Fibroblast of skin of right biceps (primary cell): ENCODE measurements at regions not wholly inside any gene's neighbourhood (a gene's known extent, or its start where the extent isn't known, plus 50 kb on each side); places are given as distances from the start of the nearest gene placed in this dataset.
"Not testable (repeated sequence)": the region's sequence is repeated elsewhere in the genome, so short reads cannot be mapped to it uniquely, and the experiment has no call there.

Experiments used
- DNase-seq: peaks from one replicate; pipeline ENCODE4 v3.0.0-alpha.2; 2013

DNA sequence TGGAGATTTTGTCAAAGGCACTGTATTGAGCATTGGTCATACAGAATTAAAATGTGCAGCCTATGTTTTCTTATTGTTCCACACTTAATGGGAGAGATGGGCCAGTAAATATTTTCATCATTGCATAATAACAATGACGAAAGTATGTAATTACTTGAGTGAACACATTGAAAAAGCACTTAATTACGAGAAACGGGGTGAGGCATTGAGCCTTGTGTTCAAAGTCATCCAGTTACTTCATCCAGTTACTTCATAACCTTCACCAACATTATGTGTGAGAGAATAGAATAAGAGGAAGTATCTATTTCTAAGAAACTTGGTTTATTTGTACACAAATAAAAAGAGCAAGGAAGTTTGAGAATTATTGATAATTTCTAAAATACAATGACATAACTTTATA is 1427.0 kb downstream of the ADGRL3 start:
- DNase-seq = no peak

DNA sequence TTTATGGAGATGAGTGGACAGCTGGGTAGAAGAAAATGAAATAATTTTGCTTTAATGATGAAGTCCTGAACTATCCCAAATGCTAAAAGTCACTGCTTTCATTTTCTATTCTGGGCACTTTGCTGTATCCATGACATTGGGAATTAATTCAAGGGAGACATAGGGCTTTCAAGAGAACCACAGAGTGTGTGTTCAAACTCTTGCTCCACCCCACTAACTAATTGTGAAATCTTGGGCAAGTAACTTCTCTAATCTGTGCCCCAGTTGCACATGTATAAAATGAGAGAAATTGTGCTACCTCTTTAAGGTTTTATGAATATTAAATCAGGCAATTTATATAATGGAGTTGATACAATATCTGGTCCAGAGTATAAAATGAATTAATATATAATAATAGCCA is 1422.0 kb downstream of the ADGRL3 start:
- no peak for DNase-seq

DNA sequence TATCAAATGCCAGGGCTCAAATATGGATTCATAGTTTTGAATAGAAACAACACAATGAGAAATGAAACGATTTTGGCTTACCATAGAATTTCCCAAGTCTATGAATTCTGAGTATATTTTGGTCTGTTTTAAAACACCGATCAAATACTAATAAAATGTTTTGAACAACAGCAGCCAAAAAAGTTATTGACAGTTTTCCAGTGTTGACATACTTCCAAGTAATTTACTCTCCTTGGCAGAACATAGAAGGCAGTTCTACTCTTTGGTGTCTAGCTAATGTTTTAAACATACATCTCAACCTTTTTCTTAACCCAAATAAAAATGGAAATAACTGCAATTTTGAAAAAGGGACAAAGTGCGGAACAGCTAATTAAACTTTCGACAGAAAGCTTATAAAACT is 1419.8 kb downstream of the ADGRL3 start:
- no peak for DNase-seq

DNA sequence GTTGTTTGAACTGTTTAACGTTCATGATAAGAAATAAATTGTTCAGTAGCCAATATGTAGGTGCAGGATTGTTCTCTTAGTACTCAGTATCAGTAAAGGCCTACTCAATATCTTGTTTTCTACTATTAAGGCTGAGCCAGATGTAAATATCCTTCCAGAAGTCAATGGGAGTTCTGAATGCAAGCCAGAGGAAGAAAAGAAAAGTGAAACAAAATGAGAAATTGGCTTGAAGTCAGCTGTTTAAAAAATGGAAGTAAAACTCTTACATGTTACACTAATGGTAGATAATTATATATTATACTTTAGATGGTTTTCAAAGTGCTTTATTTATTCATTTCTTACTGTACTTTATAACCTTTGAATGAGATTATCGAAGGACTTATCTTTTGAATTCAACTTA is 1417.9 kb downstream of the ADGRL3 start:
- no peak for DNase-seq

DNA sequence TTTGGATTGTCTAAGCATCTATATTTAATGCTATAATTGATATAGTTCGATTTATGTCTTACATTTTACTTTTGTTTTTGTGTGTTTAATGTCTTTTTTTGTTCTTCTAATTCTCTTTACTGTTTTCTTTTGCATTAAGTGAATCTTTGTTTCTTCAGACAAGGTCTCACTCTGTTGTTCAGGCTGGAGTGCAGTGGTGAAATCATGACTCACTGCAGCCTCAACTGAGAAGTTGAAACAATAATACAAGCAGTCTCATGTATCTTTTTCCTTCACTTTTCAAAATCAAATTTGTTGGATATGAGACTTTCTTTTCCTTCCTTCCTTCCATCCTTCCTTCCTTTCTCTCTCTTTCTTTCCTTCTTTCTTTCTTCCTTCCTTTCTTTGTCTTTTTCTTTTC is 1401.6 kb downstream of the ADGRL3 start:
- DNase-seq = no peak

DNA sequence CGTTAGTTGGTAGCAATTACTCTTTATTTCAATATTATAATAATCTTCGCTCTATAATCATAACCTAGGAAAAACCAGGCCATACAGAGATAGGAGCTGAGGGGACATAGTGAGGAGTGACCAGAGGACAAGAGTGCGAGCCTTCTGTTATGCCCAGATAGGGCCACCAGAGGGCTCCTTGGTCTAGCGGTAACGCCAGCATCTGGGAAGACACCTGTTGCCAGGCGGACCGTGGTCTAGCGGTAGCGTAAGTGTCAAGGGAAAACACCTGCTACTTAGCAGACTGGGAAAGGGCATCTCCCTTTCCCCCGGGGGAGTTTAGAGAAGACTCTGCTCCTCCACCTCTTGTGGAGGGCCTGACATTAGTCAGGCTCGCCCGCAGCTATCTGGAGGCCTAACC is 1395.1 kb downstream of the ADGRL3 start:
- DNase-seq = not testable (repeated sequence)

DNA sequence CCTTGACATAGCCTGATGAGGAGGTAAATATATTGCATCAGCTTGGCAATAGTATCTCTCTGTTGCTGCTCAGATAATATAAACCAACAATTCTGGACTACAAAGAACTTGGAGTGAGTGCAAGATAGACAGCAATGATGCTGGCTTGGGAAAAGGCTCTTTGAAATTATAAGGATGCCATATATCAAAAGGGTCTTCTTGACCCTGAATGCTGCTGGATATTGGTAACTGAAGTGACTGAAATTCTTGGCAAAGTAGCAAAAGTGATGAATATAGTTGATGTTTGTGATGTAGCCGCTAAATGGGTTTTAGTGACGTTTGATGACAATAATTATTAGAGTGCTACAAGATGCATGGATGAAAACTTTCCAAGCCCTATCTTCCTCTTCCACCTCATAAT is 1391.6 kb downstream of the ADGRL3 start:
- no peak for DNase-seq

DNA sequence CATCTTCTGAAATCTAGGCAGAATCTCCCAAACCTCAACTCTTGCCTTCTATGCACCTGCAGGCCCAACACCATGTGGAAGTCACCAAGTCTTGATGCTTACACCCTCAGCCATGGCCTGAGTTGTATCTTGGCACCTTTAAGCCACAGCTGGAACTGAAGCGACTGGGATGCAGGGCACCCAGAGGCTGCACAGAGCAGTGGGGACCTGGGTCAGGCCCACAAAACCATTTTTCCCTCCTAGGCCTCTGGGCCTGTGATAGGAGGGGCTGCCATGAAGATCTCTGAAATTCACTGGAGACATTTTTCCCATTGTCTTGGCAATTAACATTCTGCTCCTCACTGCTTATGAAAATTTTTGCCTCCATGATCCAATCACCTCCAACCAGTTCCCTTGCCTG is 1388.5 kb downstream of the ADGRL3 start:
- no peak for DNase-seq

DNA sequence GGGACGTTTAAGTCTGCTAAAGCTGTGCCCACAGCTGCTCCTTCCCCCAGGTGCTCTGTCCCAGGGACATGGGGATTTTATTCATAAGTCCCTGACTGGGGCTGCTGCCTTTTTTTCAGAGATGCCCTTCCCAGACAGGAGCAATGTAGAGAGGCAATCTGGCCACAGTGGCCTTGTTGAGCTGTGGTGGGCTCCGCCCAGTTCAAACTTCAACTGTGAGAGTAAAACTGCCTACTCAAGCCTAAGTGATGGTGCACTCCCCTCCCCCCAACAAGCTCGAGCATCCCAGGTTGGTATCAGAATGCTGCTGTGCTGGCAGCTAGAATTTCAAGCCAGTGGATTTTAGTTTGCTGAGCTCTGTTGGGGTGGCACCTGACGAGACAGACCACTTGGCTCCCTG is 1371.4 kb downstream of the ADGRL3 start:
- DNase-seq = no peak

DNA sequence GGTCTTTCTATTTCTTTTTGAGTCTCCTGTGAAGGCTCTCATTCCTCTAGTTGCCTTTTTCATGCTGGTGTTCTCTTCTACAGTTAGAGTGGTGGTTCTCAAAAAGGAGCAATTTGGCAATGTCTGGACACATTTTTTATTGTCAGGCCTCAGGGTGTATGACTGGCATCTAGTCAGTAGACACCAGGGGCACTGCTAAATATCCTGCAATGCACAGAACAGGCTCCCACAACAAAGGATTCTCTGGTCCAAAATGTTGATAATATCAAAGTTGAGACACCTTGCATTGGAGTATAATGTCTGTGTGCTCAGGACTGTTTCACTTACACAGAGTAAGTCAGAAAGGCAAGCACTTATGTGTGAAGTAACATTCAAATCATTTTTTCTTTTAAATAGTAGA is 1360.7 kb downstream of the ADGRL3 start:
- DNase-seq = no peak

DNA sequence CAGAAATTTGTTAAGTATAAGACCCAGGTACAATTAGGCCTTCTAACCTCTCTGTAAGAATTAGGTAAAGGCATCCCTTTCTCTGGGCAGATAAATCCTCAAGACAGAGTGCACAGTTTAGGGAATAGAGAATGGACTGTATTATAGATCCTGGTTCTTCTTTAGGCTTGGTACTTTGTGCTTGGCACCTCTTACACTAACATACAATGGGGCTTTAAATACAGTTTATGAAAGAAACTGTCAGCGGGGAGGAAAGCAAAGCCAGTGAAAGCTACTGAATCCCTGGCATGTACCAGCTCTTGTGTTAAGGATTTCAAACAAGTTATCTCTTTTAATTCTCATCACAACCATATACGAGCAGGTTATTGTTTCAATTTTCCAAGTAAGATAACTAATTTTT is 1350.0 kb downstream of the ADGRL3 start:
- DNase-seq = no peak

DNA sequence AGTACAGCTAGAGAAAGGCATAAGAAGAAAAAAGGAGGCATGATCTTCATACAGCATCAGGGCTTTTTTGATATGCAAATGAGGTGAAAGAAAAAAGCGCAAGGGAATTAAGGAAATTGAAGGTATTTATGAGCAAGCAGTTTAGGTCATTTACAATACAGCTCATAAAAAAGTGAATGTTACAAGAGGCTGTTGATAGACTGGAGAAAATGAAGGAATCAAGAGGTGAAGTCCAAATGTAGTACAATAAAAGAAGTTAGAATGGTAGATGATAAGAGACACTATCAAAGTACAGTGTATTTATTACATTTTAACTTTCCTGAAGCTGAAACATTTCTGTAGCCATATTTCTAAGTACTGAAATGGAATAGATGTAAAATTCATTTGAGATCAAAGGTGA is 1349.5 kb downstream of the ADGRL3 start:
- DNase-seq = no peak

DNA sequence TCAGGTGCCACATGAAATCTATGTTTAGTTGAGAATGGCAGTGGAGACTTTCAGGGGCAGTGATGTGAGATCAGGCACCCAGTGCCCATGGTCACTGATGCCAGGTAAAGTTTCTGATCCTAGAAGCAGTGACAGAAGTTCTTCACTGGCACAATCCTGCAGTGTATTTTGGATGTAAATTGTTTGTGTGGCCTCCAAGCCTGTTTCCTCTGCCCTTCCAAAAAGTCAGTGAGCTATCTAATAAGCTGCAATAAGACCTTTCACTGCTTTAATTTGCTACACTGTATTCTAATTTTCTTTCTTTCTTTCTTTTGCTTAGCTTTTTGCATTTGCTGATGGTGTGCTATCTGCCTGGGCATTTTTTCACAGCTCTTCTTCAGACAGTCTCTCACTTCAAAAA is 1348.6 kb downstream of the ADGRL3 start:
- no peak for DNase-seq

DNA sequence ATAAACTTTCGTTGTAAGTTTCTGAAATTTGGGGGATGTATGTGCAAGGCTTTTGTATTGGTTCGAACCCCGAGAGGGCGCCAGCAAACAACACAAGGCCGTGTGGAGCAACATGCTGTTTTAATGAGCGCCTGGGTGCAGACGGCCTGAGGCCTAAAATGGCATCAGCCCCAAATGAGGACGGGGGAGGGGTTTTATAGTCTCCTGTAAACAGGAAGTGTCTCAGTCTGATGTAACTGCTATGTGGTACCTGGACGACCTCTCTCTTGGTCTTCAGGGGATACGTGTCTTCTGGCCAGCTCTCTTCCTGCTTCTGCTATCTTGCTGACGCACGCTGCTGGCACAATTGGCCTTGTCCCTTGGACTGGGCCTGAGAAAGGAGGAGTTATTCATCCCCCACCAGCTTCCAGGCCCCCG is 1348.0 kb downstream of the ADGRL3 start:
- peak; percentile 3 for DNase-seq

DNA sequence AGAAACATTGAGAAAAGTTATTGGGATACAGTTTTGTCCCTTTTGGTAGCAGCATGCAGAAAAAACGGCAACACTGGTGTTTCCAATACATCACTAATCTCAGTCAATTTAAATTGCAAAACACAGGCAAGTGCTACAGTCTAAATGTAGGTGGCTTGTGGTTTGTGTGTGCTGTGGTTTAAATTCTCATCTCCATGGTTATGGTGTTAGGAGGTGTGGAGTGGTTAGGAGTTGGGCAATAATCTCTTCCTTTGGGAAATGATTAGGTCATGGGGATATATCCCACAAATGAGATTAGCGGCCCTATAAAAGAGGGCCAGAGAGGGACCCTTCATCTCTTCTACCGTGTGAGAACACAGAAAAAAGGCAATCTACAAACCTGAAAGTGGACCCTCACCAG is 1344.3 kb downstream of the ADGRL3 start:
- no peak for DNase-seq

DNA sequence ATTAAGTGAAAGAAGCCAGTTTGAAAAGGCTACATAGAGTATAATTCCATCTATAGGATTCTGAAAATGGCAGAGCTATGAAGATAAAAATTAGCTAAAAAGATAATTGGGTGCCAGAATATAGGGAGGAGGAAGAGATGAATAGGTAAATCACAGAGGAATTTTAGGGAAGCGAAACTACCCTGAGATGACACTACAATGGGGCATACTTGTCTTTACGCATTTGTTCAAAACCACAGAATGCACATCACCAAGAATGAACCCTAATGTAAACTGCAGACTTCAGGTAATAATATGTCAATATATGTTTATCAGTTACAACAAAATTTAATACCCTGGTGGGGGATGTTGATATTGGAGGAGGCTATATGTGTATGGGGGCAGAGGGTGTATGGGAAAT is 1342.9 kb downstream of the ADGRL3 start:
- DNase-seq = no peak

DNA sequence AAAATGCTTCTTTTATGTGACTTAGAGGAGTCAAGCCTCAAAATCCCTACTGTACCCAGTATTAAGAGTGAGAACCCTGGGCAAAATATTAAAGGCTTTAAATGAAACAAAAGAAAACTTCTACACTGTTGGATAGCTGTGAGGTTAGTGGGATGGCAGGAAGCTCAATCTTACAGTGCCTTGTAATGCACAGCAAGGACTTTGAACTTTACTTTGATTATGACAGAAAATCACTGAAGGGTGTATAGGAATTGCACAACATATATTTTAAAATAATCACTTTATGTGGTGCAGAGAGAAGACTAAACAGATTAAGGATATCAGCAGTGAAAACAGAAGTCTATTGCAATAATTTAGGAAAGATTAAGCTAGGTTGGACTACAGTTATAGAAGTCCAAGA is 1333.4 kb downstream of the ADGRL3 start:
- no peak for DNase-seq

DNA sequence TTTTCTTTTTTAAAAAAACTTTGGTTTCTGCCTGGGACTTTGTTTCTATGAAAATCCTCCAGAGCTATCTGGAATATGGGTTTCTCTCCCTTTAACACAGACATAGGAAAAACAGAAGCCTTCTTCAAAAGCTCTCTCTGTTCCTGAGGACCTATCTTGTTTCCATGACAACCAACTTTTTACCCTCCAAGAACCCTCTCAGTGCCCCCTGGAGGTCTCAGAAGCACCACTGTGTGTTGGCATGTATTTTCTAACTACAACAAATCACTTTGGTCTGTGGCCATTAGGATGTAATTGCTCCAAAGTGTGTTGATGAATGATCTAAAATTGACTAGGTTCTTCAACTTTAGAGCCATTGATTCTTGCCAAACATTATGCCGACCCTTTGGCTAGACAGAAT is 1331.6 kb downstream of the ADGRL3 start:
- DNase-seq = no peak

DNA sequence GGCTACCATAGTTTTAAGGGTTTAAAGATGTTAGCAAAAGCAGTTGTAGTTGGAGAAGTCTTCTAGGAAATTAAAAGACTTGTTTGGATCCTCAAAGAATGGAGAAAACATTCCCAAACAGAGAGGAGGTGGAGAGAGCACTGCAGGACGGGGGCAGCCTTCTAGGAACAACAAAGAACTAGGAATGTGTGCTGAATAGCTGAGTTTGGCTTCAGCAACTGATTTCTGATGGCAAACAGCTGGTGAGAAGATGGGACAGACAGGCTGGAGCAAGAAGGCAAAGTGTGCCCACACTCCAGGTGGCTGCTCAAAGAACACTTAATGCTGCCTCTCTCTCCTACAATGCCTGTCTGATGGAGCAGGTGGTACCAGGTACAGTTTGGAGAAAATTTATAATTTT is 1331.1 kb downstream of the ADGRL3 start:
- DNase-seq = no peak

DNA sequence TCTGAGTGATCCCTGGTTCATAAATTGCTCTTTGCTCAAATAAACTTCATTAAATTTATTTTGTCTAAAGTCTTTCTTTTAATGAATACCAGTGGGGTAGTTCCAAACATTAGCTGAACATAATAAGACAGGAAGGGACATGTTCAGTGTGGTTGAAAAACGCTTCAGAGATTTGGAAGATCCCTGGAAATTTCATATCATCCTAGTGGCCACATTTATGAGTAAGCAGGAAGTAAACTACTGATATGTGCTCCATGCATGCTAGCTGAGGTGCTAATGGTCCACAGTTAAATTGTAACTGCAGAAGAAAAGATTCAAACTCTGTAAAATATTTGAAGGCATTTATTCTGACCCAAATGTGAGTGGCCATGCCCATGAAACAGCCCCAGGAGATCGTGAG is 1328.7 kb downstream of the ADGRL3 start:
- DNase-seq = no peak

DNA sequence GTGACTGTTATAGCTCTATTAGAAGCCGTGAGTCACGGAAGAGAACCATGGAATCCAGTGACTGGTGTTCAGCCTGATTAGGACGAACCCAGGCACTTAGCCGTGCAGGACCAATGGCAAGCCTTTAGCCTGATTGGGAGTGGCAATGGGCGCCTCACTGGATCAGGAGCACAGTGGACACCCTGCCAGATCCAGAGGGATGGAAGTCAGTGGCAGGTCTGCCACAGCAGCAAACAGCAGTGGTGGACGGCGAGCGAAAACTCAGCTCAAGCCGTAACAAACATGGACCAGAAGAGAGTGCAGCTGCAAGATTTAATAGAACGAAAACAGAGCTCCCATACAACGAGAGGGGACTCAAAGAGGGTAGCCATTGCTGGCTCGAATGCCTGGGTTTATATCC is 1326.5 kb downstream of the ADGRL3 start:
- DNase-seq = no peak

DNA sequence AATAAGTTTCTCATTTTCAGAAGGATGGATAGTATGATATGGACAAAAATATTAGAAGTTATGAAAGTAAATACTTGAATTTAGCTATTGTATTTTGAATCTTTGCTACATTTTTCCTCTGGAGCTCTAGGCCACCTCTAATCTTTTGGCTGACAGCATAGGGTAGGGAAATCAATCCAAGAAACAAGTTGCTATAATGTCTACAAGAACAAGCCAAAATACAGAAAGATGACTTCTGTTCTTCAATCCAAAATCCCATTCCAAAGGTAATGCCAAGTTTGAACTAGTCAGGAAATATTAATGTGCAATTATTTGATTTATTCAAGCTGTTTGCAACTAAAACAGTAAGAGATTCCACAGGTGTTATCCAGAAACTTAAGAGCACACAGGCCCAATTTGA is 1323.1 kb downstream of the ADGRL3 start:
- no peak for DNase-seq

DNA sequence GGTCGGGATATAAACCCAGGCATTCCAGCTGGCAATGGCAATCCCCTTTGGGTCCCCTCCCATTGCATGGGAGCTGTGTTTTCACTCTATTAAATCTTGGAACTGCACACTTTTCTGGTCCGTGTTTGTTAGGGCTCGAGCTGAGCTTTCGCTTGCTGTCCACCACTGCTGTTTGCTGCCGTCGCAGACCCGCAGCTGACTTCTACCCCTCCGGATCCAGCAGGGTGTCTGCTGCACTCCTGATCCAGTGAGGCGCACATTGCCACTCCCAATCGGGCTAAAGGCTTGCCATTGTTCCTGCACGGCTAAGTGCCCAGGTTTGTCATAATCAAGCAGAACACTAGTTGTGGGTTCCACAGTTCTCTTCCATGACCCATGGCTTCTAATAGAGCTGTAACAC is 1322.1 kb downstream of the ADGRL3 start:
- no peak for DNase-seq

DNA sequence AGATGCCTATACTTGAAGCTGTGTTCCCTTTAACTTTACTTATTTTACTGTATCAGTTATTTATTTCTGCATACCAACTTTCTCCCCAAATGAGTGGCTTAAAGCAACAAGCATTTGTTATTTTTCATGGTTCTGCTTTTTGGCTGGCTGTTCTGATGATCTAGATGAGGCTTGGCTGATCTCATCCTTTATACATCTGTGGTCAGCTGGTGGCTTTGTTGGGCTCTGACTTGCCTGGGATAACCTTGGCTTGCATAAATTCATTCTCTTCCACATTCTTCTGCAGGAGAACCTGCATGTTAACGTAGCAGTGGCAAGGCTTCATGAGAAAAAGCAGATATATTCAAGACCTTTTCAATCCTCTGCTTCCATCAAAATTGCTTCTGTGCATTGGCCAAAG is 1317.6 kb downstream of the ADGRL3 start:
- no peak for DNase-seq

DNA sequence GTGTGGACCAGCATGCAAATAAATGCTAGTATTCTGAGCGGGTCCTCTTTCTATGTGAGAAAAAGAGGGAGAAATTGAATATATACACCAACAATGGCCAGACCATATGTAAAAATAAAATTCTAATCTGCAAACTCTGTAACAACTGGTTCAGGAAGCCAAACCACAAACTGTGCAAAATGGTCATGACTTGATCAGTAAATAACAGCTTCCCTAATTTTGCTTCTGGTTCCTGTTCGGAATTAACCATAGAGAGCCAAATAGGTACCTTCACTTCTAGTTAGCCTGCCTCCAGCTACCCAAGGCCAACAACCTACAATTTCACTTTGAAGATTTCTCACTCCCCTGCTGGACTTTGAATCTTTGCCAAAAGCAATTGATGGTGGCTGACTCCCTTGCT is 1313.2 kb downstream of the ADGRL3 start:
- DNase-seq = no peak

DNA sequence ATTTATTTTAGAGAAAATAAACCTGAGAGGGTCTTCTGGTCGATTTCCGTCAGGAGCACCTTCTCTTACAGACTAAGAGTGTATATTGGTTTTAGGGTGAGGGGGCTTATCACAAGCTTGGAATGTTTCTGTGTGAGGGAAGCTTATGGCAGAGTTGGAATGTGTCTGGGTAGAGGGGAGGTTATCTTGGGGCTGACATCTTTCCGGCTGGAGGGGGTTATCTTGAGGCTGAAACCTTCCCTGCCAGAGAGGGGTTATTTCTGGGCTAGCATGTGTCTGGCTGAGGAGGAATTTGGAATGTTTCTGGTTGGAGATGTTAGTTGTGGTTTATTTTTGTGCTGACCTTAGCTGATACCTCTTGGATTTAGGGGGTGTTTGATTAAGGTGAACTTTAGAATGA is 1312.1 kb downstream of the ADGRL3 start:
- DNase-seq = no peak
